HT-29 (cell line): ENCODE measurements at regions not wholly inside any gene's neighbourhood (a gene's known extent, or its start where the extent isn't known, plus 50 kb on each side); places are given as distances from the start of the nearest gene placed in this dataset.

ENCODE experiments used
- DNase-seq: peaks from one replicate; pipeline ENCODE4 v3.0.0-alpha.2; 2015; ENCODE audit warnings: low spot score

DNA sequence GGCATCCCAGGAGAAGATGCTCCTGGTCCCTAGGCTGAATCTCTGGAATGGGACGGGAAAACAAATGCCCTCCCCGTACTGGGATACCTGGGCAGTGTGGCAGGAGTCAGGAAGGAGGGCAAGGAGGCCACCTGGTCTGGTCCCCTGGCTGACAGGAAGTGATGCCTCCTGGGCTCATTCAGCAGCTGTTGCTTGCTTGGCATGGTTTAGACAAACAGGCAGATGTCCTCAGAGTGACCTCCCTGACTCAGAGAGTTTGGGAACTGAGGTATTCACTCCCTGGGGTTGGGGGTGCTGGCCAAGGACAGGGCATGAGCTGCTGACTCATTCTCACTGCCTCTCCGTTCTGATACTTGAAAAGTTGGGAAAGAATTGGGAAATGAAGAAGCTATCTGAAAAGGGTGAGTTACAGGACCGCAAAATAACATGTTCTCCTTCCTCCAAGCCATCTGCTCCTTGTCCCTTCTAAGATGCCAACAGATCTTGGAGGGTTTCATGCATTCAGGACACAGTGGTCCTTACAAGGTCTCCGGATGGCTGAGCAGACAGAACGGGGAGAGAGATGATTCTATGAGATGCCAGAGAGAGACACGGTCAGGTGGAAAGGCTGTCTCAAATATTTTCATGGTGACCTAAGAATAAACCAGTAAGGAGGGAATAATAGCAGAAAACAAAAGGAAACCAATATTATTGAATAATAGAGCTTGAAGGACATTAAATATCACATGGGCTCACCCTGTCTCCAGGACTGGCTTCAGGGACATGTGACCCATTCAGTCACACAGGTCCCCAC lies 534.5 kb downstream of the BNC2 start:
- DNase-seq, result no peak

DNA sequence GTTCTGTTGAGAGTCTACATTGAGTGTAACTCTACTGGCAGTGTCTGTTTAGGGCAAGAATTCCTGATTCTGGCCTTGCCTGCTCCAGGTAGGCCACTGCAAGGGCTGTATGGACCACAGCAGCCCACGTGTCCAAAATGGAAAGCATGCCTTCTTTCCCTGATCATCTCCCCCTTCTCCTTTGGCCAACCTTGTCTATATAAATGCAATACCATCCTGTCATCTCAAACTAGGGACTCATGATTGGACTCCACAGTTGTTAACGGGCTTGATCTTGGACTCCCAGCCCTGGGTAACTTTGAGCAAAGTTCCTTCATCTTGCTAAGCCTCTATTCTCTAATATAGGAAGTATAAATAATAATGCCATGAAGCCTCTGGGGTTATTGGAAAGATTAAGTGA lies 533.6 kb downstream of the BNC2 start:
- no peak for DNase-seq

DNA sequence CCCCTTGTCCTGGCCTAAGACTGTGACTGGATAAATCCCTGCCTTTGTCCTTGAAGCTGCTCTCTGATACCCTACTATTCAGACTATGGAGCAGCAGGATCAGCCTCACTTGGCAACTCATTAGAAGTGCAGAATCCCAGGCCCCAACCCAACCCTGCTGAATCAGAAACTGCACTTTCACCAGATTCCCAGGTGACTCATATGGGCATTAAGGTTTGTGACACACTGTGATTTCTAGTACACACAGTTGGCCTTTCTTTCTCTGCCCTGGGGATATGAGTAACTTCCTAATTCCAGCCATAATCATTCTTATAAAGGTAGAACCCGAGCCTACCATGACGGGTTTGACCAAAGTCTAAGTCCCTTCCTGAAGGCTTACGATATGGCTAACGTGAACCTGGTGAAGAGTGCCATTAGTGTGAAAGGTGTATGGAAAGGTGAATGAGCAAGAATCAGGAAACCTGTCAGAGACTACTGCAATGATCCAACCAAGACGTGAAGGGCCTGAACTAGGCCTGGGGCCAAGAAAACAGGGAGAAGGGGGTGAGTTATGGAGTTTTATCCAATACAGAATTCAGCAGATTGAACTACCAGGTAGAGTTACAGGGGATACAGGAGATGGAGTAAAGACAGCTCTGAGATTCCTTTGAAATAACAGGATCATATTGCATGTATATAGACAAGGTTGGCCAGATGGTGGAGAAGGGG lies 533.0 kb downstream of the BNC2 start:
- no peak for DNase-seq

DNA sequence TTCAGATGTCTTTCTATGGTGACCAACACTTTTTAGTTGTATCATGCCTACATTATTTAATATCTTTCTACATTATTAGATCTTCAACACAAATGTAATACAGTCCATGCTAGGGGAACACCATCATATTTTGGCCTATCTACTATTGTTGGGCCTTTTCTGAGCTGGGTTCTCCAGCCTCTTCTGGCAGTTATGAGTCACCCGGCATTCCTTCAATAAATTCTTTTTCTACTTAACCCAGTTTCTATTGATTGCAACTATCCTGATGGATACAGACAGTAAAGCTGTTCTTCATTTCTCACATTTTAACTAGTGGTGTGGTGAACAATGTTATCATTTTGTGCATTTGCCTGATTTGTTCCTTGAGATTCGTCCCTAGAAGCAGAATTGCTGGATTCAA lies 529.3 kb downstream of the BNC2 start:
- DNase-seq, result no peak

DNA sequence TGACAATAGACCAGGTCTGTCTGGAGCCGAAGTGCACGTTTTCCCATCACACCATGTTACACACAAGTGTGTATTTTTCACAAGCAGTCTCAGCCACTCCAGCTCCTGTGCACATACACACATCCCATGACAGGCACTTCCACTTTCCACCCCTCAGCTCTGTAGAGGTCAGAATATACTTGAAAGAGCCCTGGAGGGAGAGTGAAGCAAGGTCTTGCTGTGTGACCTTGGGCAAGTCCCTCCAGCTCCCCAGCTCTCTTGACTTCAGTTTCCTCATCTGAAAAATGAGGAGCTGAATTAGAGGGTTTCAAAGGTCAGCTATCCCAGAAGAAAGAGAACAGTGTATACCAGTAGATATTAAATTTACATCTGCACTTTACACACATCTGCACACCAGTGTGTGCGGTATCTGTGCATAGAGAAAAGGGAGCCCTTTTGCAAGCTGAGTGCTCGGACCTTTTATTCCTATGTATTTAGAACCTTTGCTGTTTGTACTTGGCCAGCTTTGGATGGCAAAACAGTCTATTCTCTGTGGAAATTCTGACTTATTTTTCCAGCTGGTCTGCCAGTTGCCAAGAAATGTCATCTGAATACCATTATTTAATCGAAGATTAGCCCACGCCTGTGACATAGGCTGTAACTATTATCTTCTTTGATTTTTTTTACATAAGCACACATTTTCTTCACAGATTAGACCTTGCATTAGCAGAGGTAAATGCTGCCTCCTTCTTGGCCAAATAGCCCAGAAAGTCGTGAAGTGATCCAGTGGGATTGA lies 528.0 kb downstream of the BNC2 start:
- DNase-seq, result no peak

DNA sequence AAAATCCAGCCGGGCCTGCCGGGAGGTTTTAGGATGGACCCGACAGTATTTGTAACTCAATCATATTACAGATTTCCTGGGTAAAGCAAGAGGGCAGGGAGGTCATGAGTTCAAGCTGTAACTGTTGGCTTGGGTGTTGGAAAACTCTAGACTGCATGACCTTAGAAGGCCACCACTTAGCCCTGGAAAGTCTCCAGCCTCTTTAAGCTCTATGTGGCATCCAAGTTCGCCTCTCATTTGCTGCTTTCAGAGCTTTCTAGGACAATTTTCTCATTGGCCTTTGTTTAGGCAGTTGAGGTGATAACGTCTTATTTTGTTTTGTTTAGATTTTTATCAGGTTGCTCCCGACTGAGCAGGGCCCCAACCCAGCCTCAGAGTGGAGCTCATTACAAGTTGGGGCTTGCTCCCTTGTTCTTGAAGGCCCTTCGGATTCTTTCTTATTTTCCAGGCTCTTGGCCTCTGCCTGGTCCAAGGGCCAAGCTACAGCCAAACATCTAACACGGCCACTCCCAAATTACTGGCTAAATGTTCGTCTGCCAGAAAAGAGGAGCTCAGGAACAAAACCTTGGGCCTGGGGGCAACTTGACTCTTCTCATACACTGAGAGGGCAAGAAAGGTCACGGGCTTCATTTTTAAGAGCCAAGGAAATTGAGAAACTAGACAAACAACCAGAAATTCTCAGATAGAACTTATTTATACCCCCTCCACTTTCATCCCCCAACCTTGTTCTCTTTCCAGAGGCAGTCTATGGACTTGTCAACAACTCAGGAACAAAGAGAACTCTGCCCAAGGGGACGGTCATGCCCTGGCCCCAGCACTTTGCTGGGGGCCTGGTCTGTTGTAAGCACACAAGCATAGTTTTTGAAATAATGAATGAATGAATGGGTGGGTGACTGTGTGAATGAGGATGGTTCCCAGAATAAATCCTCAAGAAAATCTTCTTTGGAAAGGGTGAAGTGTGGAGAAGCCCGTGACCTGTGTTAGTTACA lies 526.9 kb downstream of the BNC2 start:
- DNase-seq, result no peak

DNA sequence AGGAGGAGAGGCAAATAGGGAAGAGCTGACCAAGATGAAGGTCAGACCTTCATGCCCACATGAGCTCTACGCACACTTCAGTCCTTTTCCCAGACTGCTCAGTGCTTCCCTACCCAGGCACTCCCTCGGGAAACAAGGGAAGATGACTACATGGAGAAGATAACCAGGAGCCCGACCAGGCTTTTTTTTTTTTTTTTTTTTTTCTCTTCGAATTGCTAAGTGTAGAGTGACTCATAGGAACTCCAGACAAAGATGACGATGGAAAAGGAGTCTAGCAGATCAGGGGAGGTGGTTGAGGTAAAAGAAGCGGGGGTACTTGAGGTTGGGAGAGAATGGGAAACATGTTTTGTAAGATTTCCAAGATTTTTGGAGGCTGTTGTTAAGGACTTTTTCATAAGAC lies 526.1 kb downstream of the BNC2 start:
- DNase-seq, result no peak

DNA sequence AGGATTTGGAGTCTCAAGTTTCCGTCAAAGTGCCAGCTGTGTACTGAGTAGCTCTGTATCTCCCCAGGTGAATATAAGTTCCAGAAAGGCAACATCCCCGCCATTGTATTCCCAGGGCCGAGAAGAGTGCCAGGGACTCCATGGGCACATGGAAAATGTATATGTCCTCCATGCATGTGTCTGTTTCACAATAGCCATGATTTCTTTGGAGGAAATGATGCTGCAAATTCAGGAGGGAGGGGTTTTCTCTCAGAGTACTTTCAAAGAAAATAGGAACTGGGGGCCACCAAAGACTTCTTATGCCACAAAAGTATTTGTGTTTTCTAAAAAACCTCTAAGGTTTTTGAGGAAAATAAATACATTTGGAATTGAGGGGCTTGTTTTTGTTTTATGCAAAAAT lies 524.6 kb downstream of the BNC2 start:
- DNase-seq, result no peak

DNA sequence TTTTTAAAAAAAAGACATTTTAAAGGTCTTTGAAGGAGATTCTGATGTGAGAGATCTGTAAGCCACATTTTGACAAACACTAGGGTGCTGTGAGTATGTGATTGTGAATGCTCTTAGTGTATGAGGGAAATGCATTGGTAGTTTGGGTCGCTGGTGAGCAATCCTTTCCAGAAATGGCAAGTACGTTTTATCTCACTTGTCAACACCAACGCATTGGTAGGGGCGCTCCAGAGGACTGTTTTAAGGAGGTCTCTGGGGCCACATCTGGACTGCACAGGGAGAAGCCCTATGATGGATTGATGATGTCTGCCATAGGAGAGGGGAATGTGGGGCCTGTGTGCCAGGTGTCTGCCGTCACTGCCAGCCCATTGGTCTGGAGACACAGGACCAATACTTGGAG lies 522.6 kb downstream of the BNC2 start:
- DNase-seq, result no peak

DNA sequence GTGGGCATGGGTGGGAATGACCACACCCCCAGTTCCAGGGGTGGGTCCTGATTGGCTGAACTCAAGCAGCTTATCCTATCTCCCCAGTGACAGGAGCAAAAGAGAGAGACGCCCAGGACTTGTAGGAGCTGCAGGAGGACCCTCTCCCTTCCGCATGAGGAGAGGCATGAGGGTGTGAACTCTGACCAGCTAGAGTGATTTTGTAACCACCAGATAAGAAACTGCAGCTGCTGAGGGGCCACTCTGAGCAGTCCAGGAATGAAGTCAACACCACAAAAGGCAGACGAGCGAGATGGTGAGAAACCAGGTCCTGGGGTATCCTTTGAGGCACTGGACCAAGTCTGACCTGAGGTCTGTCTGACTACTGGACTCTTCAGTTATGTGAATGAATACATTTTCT lies 521.9 kb downstream of the BNC2 start:
- DNase-seq, result no peak

DNA sequence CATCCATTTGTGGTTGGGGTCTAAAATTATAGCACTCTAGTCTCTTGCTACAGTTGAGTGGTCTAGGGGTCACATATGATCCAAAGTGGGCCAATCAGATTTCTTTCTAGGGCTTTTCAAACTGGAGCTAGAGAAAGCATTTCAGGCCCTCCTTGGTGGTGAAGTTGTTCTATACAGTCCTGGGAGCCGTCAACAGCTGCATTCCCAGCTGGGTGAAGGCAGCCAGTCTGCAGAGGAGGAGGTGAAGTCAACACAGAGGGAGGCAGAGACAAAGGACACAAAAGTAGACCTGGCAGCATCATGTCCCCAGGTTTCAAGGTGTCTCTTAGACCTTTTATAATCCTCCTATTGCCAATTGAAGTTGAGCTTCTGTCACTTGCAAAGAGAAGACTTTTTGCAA lies 518.2 kb downstream of the BNC2 start:
- DNase-seq, result no peak

DNA sequence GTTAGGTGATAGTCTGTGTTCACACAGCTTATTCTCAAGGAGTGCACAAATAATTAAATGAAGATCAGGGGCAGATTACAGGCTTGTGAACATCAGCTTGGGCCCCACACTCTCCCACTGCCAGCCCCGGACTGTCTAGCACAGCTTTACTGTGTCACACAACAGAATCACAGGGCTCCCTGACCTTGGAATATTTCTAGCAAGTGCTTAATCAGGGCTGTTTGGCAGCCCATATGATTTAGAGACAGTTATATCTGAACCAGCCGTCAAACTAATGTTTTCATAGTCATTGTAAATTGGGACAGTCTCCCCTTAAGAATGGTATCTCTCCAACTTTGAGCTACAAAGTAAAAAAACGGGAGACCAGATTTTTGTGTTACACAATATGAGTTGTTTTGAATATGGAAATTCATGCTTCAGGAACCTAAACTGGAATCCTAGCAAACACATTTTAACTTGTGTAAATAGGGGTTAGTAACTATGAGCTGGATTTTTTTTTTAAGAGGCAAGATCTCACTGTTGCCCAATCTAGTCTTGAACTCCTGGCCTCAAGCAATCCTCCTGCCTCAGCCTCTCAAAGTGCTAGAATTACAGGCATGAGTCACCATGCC lies 517.6 kb downstream of the BNC2 start:
- no peak for DNase-seq

DNA sequence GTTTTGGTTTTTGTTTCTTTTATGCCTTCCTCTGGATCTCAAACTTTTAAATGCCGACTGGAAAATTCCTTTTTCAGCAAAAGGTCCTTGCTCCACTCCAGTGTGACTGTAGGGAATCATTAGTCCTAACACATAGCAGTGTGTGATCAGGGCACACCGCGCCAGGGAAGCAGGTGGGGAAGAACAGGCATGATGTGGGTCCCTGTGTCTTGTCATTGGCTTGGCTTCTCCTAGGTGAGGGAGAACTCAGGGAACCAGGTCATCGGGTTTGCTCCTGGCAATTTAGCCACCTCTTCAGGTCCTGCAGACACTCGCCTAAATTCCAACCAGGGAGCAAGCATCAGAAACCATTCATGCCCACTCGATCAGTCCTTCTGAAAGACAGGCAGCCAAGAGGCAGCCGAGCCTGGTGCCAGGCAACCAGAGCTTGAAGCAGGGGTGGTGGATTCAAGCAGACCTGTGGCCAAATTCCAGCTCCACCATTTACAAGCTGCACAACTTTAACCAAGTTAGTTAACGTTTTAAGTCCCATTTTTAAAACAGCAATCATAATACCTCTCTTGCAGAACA lies 514.2 kb downstream of the BNC2 start:
- no peak for DNase-seq

DNA sequence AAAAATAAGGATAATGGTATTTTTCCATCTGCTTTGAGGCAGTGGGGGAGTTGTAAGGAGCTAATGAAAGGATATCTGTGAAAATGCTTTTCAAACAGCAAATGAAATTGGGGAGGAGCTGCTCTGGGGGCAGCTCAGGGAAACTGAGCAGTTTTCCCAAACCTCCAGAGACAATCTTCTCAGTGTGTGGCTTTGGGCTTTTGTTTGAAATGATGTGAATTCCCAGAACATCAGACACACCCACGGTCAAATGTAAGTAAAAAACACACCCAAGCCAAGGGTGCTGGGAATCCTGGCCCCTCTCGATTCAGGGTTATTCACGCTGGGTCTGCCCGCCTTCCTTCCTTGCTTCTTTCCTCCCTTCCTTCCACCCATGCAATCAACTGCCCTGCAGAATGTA lies 512.6 kb downstream of the BNC2 start:
- DNase-seq, result no peak

DNA sequence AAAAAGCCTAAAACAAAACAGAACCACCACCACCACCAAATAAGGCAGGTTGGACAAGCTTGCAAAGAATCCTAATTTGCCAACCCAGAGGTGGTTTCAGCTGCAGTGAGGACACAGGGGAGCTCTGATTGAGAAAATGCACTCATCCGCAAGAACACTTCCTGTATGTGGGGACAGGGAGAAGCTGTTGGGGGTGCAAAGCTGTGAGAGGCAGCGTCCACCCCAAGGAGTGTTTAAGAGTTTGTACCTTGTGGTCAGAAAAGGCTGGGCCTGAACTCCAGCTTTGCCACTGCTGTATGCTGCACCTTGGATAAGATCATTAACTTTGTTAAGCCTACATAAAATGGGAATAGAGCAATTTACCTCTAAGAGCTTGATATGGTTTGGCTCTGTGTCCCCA lies 511.7 kb downstream of the BNC2 start:
- no peak for DNase-seq
